ENCODE measurements at regions not wholly inside any gene's neighbourhood (a gene's known extent, or its start where the extent isn't known, plus 50 kb on each side); places are given as distances from the start of the nearest gene placed in this dataset.

DNA sequence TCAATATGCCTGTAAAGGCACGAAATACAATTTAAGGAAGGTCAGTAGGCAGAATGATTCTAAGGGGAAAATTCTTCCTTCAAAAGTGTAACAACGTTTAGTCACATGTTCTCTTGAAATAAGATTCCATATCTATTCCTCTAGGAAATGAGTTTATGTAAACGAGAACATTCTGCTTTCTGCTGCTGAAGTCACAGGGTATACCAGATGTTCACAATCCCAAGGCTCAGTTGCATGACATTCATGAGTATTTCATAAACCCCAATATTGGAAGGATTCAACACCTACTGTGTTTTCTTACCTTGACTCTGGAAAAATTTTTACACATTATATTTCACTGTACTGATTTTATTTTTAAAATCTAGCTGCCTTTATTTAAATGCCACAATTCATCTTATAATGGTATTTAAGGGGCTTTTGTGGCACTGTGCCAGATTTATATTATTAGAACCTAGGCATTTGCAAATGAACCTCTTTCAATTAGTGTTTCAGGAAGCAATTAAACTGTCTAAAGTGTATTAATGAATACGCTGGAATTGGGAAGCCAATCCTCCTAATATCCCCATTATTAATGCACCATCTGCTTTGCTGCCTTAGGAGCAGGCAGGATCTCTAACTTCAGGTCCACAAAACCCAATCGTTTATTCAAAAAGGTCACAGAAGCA lies 542.6 kb upstream of the KLHL29 start:
- RAD21 ChIA-PET (ENCODE audit: low non-redundant PET in 1 of 2, low total read pairs in 2 of 2, uncharacterized antibody in 2 of 2, unreplicated experiment in 2 of 2) = no interaction called here
- Histone ChIP-seq H3K4me2 (ENCODE audit: low read length) (no peak overlapping the region), H3K9me3 (ENCODE audit: control insufficient read depth in 1 of 2, insufficient read depth in 1 of 2, low read depth in 1 of 2, low read length in 2 of 2) (no peaks in the 10 kb centered on the region), H3K9me2 (ENCODE audit: insufficient read depth) (no peaks in the 10 kb centered on the region), H3K4me3 (replicated peaks in 1 of 2; ENCODE audit: low read depth in 1 of 2, low read length in 2 of 2) (no peak overlapping the region), H3K36me3 (ENCODE audit: control insufficient read depth in 1 of 2, insufficient read depth in 2 of 2, low read length in 2 of 2) (no peaks in the 10 kb centered on the region), H4K20me1 (ENCODE audit: insufficient read depth) (no peaks in the 10 kb centered on the region), H3K4me1 (ENCODE audit: control insufficient read depth in 1 of 2, insufficient read depth in 2 of 2, low read length in 2 of 2) (no peaks in the 10 kb centered on the region), H3K9ac (ENCODE audit: low read length) (no peak overlapping the region), H3K27ac (ENCODE audit: low read depth, low read length) (no peak overlapping the region), H2AFZ (ENCODE audit: low read depth, low read length, poor library complexity, severe bottlenecking) (no peak overlapping the region), H3K79me2 (ENCODE audit: insufficient read depth, low read length) (no peaks in the 10 kb centered on the region), H3K27me3 (ENCODE audit: insufficient read depth, low read length) (no peaks in the 10 kb centered on the region)
- ATAC-seq = no peak
- POLR2A ChIA-PET = no interaction called here
- TF ChIP-seq, protein P1, sequence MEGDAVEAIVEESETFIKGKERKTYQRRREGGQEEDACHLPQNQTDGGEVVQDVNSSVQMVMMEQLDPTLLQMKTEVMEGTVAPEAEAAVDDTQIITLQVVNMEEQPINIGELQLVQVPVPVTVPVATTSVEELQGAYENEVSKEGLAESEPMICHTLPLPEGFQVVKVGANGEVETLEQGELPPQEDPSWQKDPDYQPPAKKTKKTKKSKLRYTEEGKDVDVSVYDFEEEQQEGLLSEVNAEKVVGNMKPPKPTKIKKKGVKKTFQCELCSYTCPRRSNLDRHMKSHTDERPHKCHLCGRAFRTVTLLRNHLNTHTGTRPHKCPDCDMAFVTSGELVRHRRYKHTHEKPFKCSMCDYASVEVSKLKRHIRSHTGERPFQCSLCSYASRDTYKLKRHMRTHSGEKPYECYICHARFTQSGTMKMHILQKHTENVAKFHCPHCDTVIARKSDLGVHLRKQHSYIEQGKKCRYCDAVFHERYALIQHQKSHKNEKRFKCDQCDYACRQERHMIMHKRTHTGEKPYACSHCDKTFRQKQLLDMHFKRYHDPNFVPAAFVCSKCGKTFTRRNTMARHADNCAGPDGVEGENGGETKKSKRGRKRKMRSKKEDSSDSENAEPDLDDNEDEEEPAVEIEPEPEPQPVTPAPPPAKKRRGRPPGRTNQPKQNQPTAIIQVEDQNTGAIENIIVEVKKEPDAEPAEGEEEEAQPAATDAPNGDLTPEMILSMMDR (IDR thresholded peaks at IDR 0.05 in 2 of 3, conservative IDR thresholded peaks at IDR 0.05 in 1 of 3; ENCODE audit: borderline replicate concordance in 1 of 3, insufficient read depth in 1 of 3, low read depth in 2 of 3, low read length in 2 of 3) = no peak
- TF ChIP-seq TCF7L2 (IDR thresholded peaks at IDR 0.05; ENCODE audit: borderline replicate concordance, extremely low read depth, insufficient read depth, insufficient read length) (no peak), YY1 (IDR thresholded peaks at IDR 0.05; ENCODE audit: extremely low read depth, insufficient replicate concordance, low read depth, low read length) (no peak), POLR2AphosphoS5 (IDR thresholded peaks at IDR 0.05; ENCODE audit: low read depth, low read length) (no peak), SP1 (IDR thresholded peaks at IDR 0.05; ENCODE audit: low read depth) (no peak), CEBPB (IDR thresholded peaks at IDR 0.05; ENCODE audit: low read depth) (no peak), POLR2A (IDR thresholded peaks at IDR 0.05; ENCODE audit: borderline replicate concordance, extremely low read depth, insufficient read depth, insufficient read length) (no peak), REST (IDR thresholded peaks at IDR 0.05; ENCODE audit: low read depth) (no peak), FOSL1 (IDR thresholded peaks at IDR 0.05; ENCODE audit: low read depth) (no peak), JUND (IDR thresholded peaks at IDR 0.05) (no peak), SRF (IDR thresholded peaks at IDR 0.05; ENCODE audit: low read depth) (no peak), ZFX (IDR thresholded peaks at IDR 0.05) (no peak), MAX (IDR thresholded peaks at IDR 0.05) (no peak)
- TF ChIP-seq, protein P2, sequence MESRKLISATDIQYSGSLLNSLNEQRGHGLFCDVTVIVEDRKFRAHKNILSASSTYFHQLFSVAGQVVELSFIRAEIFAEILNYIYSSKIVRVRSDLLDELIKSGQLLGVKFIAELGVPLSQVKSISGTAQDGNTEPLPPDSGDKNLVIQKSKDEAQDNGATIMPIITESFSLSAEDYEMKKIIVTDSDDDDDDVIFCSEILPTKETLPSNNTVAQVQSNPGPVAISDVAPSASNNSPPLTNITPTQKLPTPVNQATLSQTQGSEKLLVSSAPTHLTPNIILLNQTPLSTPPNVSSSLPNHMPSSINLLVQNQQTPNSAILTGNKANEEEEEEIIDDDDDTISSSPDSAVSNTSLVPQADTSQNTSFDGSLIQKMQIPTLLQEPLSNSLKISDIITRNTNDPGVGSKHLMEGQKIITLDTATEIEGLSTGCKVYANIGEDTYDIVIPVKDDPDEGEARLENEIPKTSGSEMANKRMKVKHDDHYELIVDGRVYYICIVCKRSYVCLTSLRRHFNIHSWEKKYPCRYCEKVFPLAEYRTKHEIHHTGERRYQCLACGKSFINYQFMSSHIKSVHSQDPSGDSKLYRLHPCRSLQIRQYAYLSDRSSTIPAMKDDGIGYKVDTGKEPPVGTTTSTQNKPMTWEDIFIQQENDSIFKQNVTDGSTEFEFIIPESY (IDR thresholded peaks at IDR 0.05; ENCODE audit: extremely low read depth, insufficient replicate concordance, low read length) = no peak
- CTCF ChIA-PET = no interaction called here
- DNase-seq (ENCODE audit: low read depth, low spot score) = no peak
- no TSS peak for BruUV-seq (replicated peaks)
- intact Hi-C loops (cut with micrococcal nuclease) = no loop called here
